C4-2B (cell line): ENCODE measurements at regions not wholly inside any gene's neighbourhood (a gene's known extent, or its start where the extent isn't known, plus 50 kb on each side); places are given as distances from the start of the nearest gene placed in this dataset.

Experiments used
- ZFX ChIP-seq: fragments of 450-650 bp; IDR thresholded peaks from 2 replicates; pipeline ENCODE4 v1.6.1; 2017
- TF ChIP-seq, protein P1 (sequence below): fragments of 450-650 bp; conservative IDR thresholded peaks from 2 replicates; pipeline ENCODE4 v1.5.1; 2017; ENCODE audit warnings: mild to moderate bottlenecking

DNA sequence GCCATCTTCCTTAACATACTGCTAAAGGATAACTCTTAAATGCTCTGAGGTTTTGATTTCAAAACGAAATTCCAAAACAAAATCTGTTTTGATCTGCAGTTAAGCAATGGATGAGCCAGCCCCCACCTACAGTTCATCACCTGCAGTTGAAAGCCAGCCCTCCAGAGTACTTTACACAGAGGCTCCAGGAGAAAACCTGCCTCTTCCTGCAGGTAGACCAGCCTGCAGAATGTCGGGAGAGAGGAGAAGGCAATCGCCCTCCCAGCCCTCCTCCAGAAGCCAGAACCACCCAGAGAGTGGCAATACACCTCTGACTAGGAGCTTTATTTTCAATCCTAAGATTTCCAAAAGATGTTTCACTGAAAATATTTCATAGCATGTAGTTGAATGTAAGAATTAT lies 798.1 kb downstream of the GATA3 start:
- TF ChIP-seq, protein P1, sequence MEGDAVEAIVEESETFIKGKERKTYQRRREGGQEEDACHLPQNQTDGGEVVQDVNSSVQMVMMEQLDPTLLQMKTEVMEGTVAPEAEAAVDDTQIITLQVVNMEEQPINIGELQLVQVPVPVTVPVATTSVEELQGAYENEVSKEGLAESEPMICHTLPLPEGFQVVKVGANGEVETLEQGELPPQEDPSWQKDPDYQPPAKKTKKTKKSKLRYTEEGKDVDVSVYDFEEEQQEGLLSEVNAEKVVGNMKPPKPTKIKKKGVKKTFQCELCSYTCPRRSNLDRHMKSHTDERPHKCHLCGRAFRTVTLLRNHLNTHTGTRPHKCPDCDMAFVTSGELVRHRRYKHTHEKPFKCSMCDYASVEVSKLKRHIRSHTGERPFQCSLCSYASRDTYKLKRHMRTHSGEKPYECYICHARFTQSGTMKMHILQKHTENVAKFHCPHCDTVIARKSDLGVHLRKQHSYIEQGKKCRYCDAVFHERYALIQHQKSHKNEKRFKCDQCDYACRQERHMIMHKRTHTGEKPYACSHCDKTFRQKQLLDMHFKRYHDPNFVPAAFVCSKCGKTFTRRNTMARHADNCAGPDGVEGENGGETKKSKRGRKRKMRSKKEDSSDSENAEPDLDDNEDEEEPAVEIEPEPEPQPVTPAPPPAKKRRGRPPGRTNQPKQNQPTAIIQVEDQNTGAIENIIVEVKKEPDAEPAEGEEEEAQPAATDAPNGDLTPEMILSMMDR: no peak
- no peak for TF ChIP-seq ZFX
